Liver (tissue), 8 donors: ENCODE measurements at regions not wholly inside any gene's neighbourhood (a gene's known extent, or its start where the extent isn't known, plus 50 kb on each side); places are given as distances from the start of the nearest gene placed in this dataset.
"Not testable (repeated sequence)": the region's sequence is repeated elsewhere in the genome, so short reads cannot be mapped to it uniquely, and the experiment has no call there.

ENCODE experiments used
- DNase-seq: peaks from one replicate; pipeline ENCODE4 v3.0.0-alpha.2; 2017; ENCODE audit warnings: low spot score
- H3K27ac ChIP-seq, 2 donors: one replicate each; pipeline ENCODE4 v1.7.0; 2013; ENCODE audit warnings: inconsistent platforms in 2 of 2, low read length in 2 of 2, control low read depth in 1 of 2, low read depth in 1 of 2, mild to moderate bottlenecking in 1 of 2
- H3K27me3 ChIP-seq, 4 donors: one replicate each; pipeline versions ENCODE4 v1.6.1 to v1.7.0; 2013; ENCODE audit warnings: low read length in 3 of 4, inconsistent platforms in 1 of 4, mild to moderate bottlenecking in 1 of 4, moderate library complexity in 1 of 4; ENCODE audit not compliant: control insufficient read depth in 4 of 4, insufficient read depth in 4 of 4
- H3K36me3 ChIP-seq, 4 donors: one replicate each; pipeline versions ENCODE4 v1.6.1 to v1.7.0; 2013; ENCODE audit warnings: low read length in 3 of 4, mild to moderate bottlenecking in 3 of 4, low read depth in 1 of 4, moderate library complexity in 1 of 4; ENCODE audit not compliant: control insufficient read depth in 4 of 4, insufficient read depth in 3 of 4
- H3K4me1 ChIP-seq, 4 donors: one replicate each; pipeline versions ENCODE4 v1.6.1 to v1.7.0; 2013; ENCODE audit warnings: low read length in 3 of 4, mild to moderate bottlenecking in 3 of 4, moderate library complexity in 1 of 4; ENCODE audit not compliant: control insufficient read depth in 4 of 4, insufficient read depth in 4 of 4
- H3K4me3 ChIP-seq, 3 donors: one replicate each; pipeline versions ENCODE4 v1.6.1 to v1.7.0; 2013; ENCODE audit warnings: low read length in 3 of 3, control low read depth in 1 of 3, low read depth in 1 of 3, mild to moderate bottlenecking in 1 of 3
- H3K9ac ChIP-seq, 2 donors: one replicate each; pipeline ENCODE4 v1.7.0; 2013; ENCODE audit warnings: low read length in 2 of 2, mild to moderate bottlenecking in 2 of 2, moderate library complexity in 2 of 2, control low read depth in 1 of 2, low read depth in 1 of 2
- H3K9me3 ChIP-seq, 4 donors: one replicate each; pipeline versions ENCODE4 v1.6.1 to v1.7.0; 2013; ENCODE audit warnings: low read length in 3 of 4; ENCODE audit not compliant: control insufficient read depth in 4 of 4
- ATF3 ChIP-seq: IDR thresholded peaks from 2 replicates; pipeline ENCODE4 v1.6.1; 2016; ENCODE audit warnings: antibody characterized with exemption
- EGR1 ChIP-seq, 2 donors: IDR thresholded peaks; 2 replicates each; pipeline ENCODE4 v1.6.1; 2016 to 2018; ENCODE audit warnings: antibody characterized with exemption in 2 of 2, low read depth in 2 of 2
- FOXA2 ChIP-seq: IDR thresholded peaks from 2 replicates; pipeline ENCODE4 v1.6.1; 2016; ENCODE audit warnings: antibody characterized with exemption
- HNF4A ChIP-seq, 2 donors: conservative IDR thresholded peaks; 2 replicates each; pipeline ENCODE4 v1.6.1; 2016; ENCODE audit warnings: antibody characterized with exemption in 2 of 2, mild to moderate bottlenecking in 2 of 2
- MAX ChIP-seq: IDR thresholded peaks from 2 replicates; pipeline ENCODE4 v1.6.1; 2016; ENCODE audit warnings: antibody characterized with exemption
- NR2F2 ChIP-seq: IDR thresholded peaks from 2 replicates; pipeline ENCODE4 v1.6.1; 2016; ENCODE audit warnings: antibody characterized with exemption
- RAD21 ChIP-seq, 2 donors: IDR thresholded peaks; 2 replicates each; pipeline ENCODE4 v1.6.1; 2016; ENCODE audit warnings: antibody characterized with exemption in 2 of 2, mild to moderate bottlenecking in 2 of 2
- RXRA ChIP-seq, 2 donors: IDR thresholded peaks; 2 replicates each; pipeline ENCODE4 v1.6.1; 2017 to 2018; ENCODE audit warnings: antibody characterized with exemption in 2 of 2, mild to moderate bottlenecking in 1 of 2
- ZBTB33 ChIP-seq: IDR thresholded peaks from 2 replicates; pipeline ENCODE4 v1.6.1; 2016; ENCODE audit warnings: antibody characterized with exemption
- WGBS: extraction: QIAGEN DNeasy Blood & Tissue Kit; methylation state at CpG from one replicate; pipeline ENCODE4 v1.1.7; 2013; 5-methylcytosine and 5-hydroxymethylcytosine counted together
- TF ChIP-seq, protein P1 (sequence below): fragments of 150-350 bp; IDR thresholded peaks from 2 replicates; pipeline ENCODE4 v1.5.1; 2017; ENCODE audit warnings: improper control_type of control experiment, low read depth, low read length; ENCODE audit not compliant: missing input control
- TF ChIP-seq, protein P2 (sequence below): IDR thresholded peaks from 2 replicates; pipeline ENCODE4 v1.6.1; 2016; ENCODE audit warnings: antibody characterized with exemption, mild to moderate bottlenecking
- donor health status: healthy.
- donor health status: healthy.
- donor health status: healthy.
- donor health status: healthy.
- donor health status: healthy.

DNA sequence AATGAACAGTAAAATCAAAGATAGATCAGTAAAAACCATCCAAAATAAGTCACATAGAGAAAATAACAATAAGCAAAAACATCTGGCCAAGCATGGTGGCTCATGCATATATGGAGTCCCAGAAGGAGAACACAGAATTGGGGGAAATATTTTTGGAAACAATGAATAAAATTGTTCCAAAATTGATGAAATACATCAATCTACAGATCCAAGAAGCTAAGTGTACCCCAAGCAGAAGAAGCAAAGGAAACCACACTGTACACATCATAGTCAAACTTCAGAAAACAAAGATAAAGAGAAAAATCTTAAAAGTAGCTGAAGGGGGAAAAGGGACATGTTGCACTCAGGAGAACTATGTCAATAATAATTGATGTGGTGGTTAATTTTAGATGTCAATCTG lies 80.4 kb upstream of the RMP24 start:
- Histone ChIP-seq H3K4me1 (no peaks in the 10 kb centered on the region), H3K36me3 (no peaks in the 10 kb centered on the region)
- no peak for DNase-seq

DNA sequence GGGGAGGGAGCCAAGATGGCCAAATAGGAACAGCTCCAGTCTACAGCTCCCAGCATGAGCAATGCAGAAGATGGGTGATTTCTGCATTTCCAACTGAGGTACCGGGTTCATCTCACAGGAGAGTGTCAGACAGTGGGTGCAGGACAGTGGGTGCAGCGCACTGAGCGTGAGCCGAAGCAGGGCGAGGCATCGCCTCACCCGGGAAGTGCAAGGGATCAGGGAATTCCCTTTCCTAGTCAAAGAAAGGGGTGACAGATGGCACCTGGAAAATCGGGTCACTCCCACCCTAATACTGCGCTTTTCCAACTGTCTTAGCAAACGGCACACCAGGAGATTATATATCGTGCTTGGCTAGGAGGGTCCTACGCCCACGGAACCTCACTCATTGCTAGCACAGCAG lies 75.0 kb upstream of the RMP24 start:
- not testable (repeated sequence) for H3K4me3 ChIP-seq, H3K4me1 ChIP-seq, H3K27me3 ChIP-seq, H3K9ac ChIP-seq, H3K27ac ChIP-seq, H3K9me3 ChIP-seq, H3K36me3 ChIP-seq, DNase-seq
- 89% methylated on average over 13 of the region's 13 CpGs for WGBS

More for the DNA sequence above, 80.4 kb upstream of the RMP24 start:
- TF ChIP-seq RAD21 (IDR thresholded peaks at IDR 0.05) (no peak), NR2F2 (no peak), ATF3 (no peak), HNF4A (conservative IDR thresholded peaks at IDR 0.05) (no peak), RXRA (IDR thresholded peaks at IDR 0.05) (no peak), FOXA2 (no peak), EGR1 (IDR thresholded peaks at IDR 0.05; ENCODE audit: low read depth in 2 of 2) (no peak), MAX (no peak), ZBTB33 (no peak)
- TF ChIP-seq, protein P1, sequence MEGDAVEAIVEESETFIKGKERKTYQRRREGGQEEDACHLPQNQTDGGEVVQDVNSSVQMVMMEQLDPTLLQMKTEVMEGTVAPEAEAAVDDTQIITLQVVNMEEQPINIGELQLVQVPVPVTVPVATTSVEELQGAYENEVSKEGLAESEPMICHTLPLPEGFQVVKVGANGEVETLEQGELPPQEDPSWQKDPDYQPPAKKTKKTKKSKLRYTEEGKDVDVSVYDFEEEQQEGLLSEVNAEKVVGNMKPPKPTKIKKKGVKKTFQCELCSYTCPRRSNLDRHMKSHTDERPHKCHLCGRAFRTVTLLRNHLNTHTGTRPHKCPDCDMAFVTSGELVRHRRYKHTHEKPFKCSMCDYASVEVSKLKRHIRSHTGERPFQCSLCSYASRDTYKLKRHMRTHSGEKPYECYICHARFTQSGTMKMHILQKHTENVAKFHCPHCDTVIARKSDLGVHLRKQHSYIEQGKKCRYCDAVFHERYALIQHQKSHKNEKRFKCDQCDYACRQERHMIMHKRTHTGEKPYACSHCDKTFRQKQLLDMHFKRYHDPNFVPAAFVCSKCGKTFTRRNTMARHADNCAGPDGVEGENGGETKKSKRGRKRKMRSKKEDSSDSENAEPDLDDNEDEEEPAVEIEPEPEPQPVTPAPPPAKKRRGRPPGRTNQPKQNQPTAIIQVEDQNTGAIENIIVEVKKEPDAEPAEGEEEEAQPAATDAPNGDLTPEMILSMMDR: no peak
- TF ChIP-seq, protein P2, sequence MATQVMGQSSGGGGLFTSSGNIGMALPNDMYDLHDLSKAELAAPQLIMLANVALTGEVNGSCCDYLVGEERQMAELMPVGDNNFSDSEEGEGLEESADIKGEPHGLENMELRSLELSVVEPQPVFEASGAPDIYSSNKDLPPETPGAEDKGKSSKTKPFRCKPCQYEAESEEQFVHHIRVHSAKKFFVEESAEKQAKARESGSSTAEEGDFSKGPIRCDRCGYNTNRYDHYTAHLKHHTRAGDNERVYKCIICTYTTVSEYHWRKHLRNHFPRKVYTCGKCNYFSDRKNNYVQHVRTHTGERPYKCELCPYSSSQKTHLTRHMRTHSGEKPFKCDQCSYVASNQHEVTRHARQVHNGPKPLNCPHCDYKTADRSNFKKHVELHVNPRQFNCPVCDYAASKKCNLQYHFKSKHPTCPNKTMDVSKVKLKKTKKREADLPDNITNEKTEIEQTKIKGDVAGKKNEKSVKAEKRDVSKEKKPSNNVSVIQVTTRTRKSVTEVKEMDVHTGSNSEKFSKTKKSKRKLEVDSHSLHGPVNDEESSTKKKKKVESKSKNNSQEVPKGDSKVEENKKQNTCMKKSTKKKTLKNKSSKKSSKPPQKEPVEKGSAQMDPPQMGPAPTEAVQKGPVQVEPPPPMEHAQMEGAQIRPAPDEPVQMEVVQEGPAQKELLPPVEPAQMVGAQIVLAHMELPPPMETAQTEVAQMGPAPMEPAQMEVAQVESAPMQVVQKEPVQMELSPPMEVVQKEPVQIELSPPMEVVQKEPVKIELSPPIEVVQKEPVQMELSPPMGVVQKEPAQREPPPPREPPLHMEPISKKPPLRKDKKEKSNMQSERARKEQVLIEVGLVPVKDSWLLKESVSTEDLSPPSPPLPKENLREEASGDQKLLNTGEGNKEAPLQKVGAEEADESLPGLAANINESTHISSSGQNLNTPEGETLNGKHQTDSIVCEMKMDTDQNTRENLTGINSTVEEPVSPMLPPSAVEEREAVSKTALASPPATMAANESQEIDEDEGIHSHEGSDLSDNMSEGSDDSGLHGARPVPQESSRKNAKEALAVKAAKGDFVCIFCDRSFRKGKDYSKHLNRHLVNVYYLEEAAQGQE: no peak
- Histone ChIP-seq H3K27me3 (no peaks in the 10 kb centered on the region), H3K4me3 (no peak overlapping the region), H3K27ac (no peak overlapping the region), H3K9ac (no peak overlapping the region), H3K9me3 (peaks cover 0 to 2% (median 0%) of the 10 kb centered on the region in 4 donors)
